HuH-7.5 (cell line): ENCODE measurements at regions not wholly inside any gene's neighbourhood (a gene's known extent, or its start where the extent isn't known, plus 50 kb on each side); places are given as distances from the start of the nearest gene placed in this dataset.
"Not testable (repeated sequence)": the region's sequence is repeated elsewhere in the genome, so short reads cannot be mapped to it uniquely, and the experiment has no call there.

Experiments used
- DNase-seq: peaks from one replicate; pipeline ENCODE4 v3.0.0; 2011; ENCODE audit warnings: low spot score

DNA sequence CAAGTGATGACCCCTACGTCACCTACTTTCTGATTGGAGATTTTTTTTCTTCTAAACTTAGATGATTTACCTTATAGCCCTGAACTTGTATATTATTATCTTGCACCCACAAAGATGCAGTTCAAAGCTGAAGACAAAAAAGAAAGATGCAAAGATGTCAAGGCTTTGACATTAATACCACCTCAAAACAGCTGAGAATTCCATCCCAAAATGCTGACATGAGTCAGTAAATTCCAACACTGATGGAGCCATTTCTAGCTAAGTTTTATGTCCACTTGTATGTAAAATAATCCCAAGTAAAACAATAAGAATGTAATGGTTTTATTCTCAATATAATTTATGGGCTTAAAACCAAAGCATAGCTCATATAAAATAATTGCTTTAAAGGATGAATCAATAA, 91.5 kb upstream of the CDH9 start:
- no peak for DNase-seq

DNA sequence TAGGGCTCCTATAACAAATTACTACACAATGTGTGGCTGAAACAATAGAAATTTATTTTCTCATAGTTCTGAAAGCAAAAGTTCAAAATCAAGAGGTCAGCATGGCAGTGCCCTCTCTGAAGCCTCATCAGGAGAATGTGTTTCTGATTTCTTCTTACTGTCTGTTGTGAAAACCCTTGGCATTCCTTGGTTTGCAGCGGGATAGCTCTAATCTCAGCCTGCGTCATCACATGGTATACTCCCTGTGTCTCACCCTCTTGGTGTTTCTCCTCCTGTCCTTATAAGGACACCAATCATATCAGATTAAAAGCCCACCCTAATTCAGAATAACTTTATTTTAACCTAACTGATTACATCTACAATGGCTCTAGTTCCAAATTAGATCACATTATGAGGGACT, 87.5 kb upstream of the CDH9 start:
- DNase-seq = no peak

- DNase-seq = peak; percentile 28
Measured at GRCh38 chr5:27124590-27124989, 86.2 kb upstream of the CDH9 start.

DNA sequence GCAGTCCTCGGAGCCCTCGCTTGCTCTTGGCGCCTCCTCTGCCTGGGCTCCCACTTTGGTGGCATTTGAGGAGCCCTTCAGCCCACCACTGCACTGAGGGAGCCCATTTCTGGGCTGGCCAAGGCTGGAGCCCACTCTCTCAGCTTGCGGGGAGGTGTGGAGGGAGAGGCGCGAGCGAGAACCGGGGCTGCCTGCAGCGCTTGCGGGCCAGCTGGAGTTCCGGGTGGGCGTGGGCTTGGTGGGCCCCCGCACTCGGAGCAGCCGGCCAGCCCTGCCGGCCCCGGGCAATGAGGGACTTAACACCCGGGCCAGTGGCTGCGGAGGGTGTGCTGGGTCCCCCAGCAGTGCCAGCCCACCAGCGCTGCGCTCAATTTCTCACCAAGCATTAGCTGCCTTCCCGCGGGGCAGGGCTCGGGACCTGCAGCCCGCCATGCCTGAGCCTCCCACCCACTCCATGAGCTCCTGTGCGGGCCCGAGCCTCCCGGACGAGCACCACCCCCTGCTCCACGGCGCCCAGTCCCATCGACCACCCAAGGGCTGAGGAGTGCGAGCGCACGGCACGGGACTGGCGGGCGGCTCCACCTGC, 81.4 kb upstream of the CDH9 start:
- not testable (repeated sequence) for DNase-seq

GRCh38 chr5:27103486-27103885, 65.1 kb upstream of the CDH9 start:
- no peak for DNase-seq

- not testable (repeated sequence) for DNase-seq
Measured at GRCh38 chr5:27095761-27096160, 57.4 kb upstream of the CDH9 start.

- no peak for DNase-seq
Measured at GRCh38 chr5:27093279-27093678, 54.9 kb upstream of the CDH9 start.

DNA sequence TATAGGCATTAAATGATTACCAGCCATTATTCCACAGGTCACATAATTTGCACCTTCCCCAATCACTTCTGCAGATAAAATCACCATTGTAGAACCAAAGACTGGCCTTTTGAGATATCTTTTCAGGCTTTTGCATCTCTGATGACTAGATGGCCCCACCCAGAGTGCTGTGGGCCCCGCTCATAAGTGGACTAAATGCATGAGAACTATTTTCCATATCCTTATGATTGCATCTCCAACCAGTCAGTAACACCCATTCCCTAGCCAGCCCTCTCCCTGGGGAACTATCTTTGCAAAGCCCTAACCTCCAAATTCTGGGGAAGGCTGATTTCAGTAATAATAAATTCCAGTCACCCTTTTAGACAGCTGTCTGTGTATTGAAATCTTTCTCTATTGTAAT, 53.5 kb upstream of the CDH9 start:
- DNase-seq = no peak

- not testable (repeated sequence) for DNase-seq
Measured at GRCh38 chr5:27088822-27089221, 50.4 kb upstream of the CDH9 start.
